ELR (cell line): ENCODE measurements at regions not wholly inside any gene's neighbourhood (a gene's known extent, or its start where the extent isn't known, plus 50 kb on each side); places are given as distances from the start of the nearest gene placed in this dataset.
"Not testable (repeated sequence)": the region's sequence is repeated elsewhere in the genome, so short reads cannot be mapped to it uniquely, and the experiment has no call there.

ENCODE experiments used
- DNase-seq: peaks from one replicate; pipeline ENCODE4 v3.0.0-alpha.2; 2015; ENCODE audit warnings: low read depth

GRCh38 chr1:242623119-242623518 is 98.6 kb upstream of the PLD5 start:
- no peak for DNase-seq

- no peak for DNase-seq
Observed at GRCh38 chr1:242613266-242613815, 88.8 kb upstream of the PLD5 start.

GRCh38 chr1:242610209-242610608 is 85.7 kb upstream of the PLD5 start:
- DNase-seq: no peak

- DNase-seq: peak; percentile 1
Observed at GRCh38 chr1:242605521-242605920, 81.0 kb upstream of the PLD5 start.

- no peak for DNase-seq
Observed at GRCh38 chr1:242602001-242602400, 77.5 kb upstream of the PLD5 start.

- not testable (repeated sequence) for DNase-seq
Observed at GRCh38 chr1:242593756-242594155, 69.3 kb upstream of the PLD5 start.

- DNase-seq: no peak
Observed at GRCh38 chr1:242586360-242586680, 61.8 kb upstream of the PLD5 start.

GRCh38 chr1:242585616-242586359 is 61.3 kb upstream of the PLD5 start:
- DNase-seq: no peak

- DNase-seq: no peak
Observed at GRCh38 chr1:242582669-242583068, 58.2 kb upstream of the PLD5 start.

- DNase-seq: no peak
Observed at GRCh38 chr1:242579528-242580235, 55.2 kb upstream of the PLD5 start.
